ENCODE measurements at regions not wholly inside any gene's neighbourhood (a gene's known extent, or its start where the extent isn't known, plus 50 kb on each side); places are given as distances from the start of the nearest gene placed in this dataset.

DNA sequence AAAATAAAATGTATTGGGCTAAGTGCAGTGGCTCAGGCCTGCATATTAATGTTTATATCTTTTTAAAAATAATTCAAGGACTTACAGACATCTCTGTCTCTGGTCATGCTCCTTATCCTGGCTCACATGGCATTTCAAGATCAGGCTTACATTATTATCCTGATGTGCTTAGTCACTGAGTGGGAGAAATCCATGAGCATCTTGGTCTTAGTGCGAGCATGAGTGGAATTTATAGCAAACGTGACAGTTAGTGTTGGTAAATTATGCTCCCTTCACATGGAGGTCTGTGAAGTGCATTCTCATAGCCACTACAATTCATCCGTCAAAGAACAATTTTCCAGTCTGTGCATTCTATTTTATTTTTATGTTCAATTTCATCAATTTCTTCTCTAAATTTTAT, 237.8 kb upstream of the EDIL3 start:
- Histone ChIP-seq H3K4me1 (ENCODE audit: control insufficient read depth in 4 of 4, insufficient read depth in 4 of 4, low read length in 3 of 4) (no peaks in the 10 kb centered on the region), H3K4me3 (ENCODE audit: low read depth in 1 of 3, low read length in 3 of 3) (no peak overlapping the region), H3K36me3 (ENCODE audit: control insufficient read depth in 4 of 4, insufficient read depth in 3 of 4, low read depth in 1 of 4, low read length in 3 of 4) (no peaks in the 10 kb centered on the region), H3K9ac (ENCODE audit: low read depth in 1 of 2, low read length in 2 of 2) (no peak overlapping the region), H3K9me3 (ENCODE audit: control insufficient read depth in 4 of 4, low read length in 3 of 4) (no peaks in the 10 kb centered on the region), H3K27me3 (ENCODE audit: control insufficient read depth in 4 of 4, insufficient read depth in 4 of 4, low read length in 3 of 4) (no peaks in the 10 kb centered on the region), H3K27ac (ENCODE audit: low read depth in 1 of 2, low read length in 2 of 2) (no peak overlapping the region)
- no peak for DNase-seq (ENCODE audit: low spot score)
- TF ChIP-seq EGR1 (IDR thresholded peaks at IDR 0.05; ENCODE audit: low read depth in 2 of 2) = no peak
- 73% methylated on average over 3 of the region's 3 CpGs for WGBS

DNA sequence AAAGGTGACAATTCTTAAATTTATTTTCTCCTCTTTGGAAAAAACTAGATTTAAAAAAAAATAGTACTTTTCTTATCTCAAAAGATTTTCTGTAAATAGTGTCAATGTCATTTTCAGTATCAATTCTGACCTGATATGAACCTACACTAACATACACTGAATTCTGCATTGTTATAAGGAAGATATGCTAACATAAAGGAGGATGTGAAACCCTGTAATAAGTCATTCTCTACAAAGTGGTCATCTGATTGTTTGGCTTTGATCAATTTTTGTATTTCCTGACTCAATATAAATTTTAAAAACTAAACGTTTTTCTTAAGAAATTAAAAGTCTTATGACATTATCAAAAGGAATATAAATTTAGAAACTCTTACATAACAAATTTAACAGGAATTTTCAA, 233.6 kb upstream of the EDIL3 start:
- 22% methylated on average over 1 of the region's 1 CpG for WGBS
- H3K4me3 ChIP-seq (ENCODE audit: low read depth in 1 of 3, low read length in 3 of 3) = no peak overlapping the region

More for the DNA sequence above, 233.6 kb upstream of the EDIL3 start:
- H3K4me1 ChIP-seq (ENCODE audit: control insufficient read depth in 4 of 4, insufficient read depth in 4 of 4, low read length in 3 of 4) = no peaks in the 10 kb centered on the region
- no peaks in the 10 kb centered on the region for H3K36me3 ChIP-seq (ENCODE audit: control insufficient read depth in 4 of 4, insufficient read depth in 3 of 4, low read depth in 1 of 4, low read length in 3 of 4)
- no peak overlapping the region for H3K9ac ChIP-seq (ENCODE audit: low read depth in 1 of 2, low read length in 2 of 2)
- H3K27me3 ChIP-seq (ENCODE audit: control insufficient read depth in 4 of 4, insufficient read depth in 4 of 4, low read length in 3 of 4) = no peaks in the 10 kb centered on the region
- H3K27ac ChIP-seq (ENCODE audit: low read depth in 1 of 2, low read length in 2 of 2) = no peak overlapping the region
- no peaks in the 10 kb centered on the region for H3K9me3 ChIP-seq (ENCODE audit: control insufficient read depth in 4 of 4, low read length in 3 of 4)
- DNase-seq (ENCODE audit: low spot score) = no peak
- TF ChIP-seq FOXA2 (IDR thresholded peaks at IDR 0.05) = no peak
- TF ChIP-seq, protein P1, sequence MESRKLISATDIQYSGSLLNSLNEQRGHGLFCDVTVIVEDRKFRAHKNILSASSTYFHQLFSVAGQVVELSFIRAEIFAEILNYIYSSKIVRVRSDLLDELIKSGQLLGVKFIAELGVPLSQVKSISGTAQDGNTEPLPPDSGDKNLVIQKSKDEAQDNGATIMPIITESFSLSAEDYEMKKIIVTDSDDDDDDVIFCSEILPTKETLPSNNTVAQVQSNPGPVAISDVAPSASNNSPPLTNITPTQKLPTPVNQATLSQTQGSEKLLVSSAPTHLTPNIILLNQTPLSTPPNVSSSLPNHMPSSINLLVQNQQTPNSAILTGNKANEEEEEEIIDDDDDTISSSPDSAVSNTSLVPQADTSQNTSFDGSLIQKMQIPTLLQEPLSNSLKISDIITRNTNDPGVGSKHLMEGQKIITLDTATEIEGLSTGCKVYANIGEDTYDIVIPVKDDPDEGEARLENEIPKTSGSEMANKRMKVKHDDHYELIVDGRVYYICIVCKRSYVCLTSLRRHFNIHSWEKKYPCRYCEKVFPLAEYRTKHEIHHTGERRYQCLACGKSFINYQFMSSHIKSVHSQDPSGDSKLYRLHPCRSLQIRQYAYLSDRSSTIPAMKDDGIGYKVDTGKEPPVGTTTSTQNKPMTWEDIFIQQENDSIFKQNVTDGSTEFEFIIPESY (IDR thresholded peaks at IDR 0.05) = no peak
- no peak for TF ChIP-seq JUND (IDR thresholded peaks at IDR 0.05)
- TF ChIP-seq HNF4A (conservative IDR thresholded peaks at IDR 0.05) = no peak
- no peak for TF ChIP-seq SP1 (IDR thresholded peaks at IDR 0.05)
- TF ChIP-seq, protein P2, sequence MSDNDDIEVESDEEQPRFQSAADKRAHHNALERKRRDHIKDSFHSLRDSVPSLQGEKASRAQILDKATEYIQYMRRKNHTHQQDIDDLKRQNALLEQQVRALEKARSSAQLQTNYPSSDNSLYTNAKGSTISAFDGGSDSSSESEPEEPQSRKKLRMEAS (IDR thresholded peaks at IDR 0.05) = no peak
- TF ChIP-seq, protein P3, sequence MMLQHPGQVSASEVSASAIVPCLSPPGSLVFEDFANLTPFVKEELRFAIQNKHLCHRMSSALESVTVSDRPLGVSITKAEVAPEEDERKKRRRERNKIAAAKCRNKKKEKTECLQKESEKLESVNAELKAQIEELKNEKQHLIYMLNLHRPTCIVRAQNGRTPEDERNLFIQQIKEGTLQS (IDR thresholded peaks at IDR 0.05) = no peak
- no peak for TF ChIP-seq RAD21 (IDR thresholded peaks at IDR 0.05)
- TF ChIP-seq TAF1 (conservative IDR thresholded peaks at IDR 0.05) = no peak
- TF ChIP-seq FOXA1 (IDR thresholded peaks at IDR 0.05) = no peak
- TF ChIP-seq GABPA (IDR thresholded peaks at IDR 0.05 in 1 of 2, conservative IDR thresholded peaks at IDR 0.05 in 1 of 2) = no peak
- TF ChIP-seq, protein P4, sequence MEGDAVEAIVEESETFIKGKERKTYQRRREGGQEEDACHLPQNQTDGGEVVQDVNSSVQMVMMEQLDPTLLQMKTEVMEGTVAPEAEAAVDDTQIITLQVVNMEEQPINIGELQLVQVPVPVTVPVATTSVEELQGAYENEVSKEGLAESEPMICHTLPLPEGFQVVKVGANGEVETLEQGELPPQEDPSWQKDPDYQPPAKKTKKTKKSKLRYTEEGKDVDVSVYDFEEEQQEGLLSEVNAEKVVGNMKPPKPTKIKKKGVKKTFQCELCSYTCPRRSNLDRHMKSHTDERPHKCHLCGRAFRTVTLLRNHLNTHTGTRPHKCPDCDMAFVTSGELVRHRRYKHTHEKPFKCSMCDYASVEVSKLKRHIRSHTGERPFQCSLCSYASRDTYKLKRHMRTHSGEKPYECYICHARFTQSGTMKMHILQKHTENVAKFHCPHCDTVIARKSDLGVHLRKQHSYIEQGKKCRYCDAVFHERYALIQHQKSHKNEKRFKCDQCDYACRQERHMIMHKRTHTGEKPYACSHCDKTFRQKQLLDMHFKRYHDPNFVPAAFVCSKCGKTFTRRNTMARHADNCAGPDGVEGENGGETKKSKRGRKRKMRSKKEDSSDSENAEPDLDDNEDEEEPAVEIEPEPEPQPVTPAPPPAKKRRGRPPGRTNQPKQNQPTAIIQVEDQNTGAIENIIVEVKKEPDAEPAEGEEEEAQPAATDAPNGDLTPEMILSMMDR (IDR thresholded peaks at IDR 0.05; ENCODE audit: low read depth, low read length, missing input control) = no peak
- TF ChIP-seq YY1 (IDR thresholded peaks at IDR 0.05) = no peak
- TF ChIP-seq, protein P5, sequence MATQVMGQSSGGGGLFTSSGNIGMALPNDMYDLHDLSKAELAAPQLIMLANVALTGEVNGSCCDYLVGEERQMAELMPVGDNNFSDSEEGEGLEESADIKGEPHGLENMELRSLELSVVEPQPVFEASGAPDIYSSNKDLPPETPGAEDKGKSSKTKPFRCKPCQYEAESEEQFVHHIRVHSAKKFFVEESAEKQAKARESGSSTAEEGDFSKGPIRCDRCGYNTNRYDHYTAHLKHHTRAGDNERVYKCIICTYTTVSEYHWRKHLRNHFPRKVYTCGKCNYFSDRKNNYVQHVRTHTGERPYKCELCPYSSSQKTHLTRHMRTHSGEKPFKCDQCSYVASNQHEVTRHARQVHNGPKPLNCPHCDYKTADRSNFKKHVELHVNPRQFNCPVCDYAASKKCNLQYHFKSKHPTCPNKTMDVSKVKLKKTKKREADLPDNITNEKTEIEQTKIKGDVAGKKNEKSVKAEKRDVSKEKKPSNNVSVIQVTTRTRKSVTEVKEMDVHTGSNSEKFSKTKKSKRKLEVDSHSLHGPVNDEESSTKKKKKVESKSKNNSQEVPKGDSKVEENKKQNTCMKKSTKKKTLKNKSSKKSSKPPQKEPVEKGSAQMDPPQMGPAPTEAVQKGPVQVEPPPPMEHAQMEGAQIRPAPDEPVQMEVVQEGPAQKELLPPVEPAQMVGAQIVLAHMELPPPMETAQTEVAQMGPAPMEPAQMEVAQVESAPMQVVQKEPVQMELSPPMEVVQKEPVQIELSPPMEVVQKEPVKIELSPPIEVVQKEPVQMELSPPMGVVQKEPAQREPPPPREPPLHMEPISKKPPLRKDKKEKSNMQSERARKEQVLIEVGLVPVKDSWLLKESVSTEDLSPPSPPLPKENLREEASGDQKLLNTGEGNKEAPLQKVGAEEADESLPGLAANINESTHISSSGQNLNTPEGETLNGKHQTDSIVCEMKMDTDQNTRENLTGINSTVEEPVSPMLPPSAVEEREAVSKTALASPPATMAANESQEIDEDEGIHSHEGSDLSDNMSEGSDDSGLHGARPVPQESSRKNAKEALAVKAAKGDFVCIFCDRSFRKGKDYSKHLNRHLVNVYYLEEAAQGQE (IDR thresholded peaks at IDR 0.05) = no peak

All from liver (tissue), 8 donors.